ENCODE measurements at regions not wholly inside any gene's neighbourhood (a gene's known extent, or its start where the extent isn't known, plus 50 kb on each side); places are given as distances from the start of the nearest gene placed in this dataset.
"Not testable (repeated sequence)": the region's sequence is repeated elsewhere in the genome, so short reads cannot be mapped to it uniquely, and the experiment has no call there.

GRCh38 chr5:68685863-68686262 is 408.0 kb upstream of the SLC30A5 start:
- peaks cover 0 to 6% (median 0%) of the 10 kb centered on the region in 6 donors for H3K4me1 ChIP-seq
- H3K36me3 ChIP-seq, result no peaks in the 10 kb centered on the region
- intact Hi-C loops (cut with DNase I; ENCODE audit: low total_unique reads), result no loop called here
- peaks cover 0 to 4% (median 0%) of the 10 kb centered on the region in 7 donors for H3K27me3 ChIP-seq (replicated peaks in 1 of 7)
- no peak for DNase-seq
- H3K9me3 ChIP-seq, result peaks cover 0 to 5% (median 0%) of the 10 kb centered on the region in 8 donors
- TF ChIP-seq POLR2A (IDR thresholded peaks at IDR 0.05) (no peak), POLR2AphosphoS5 (IDR thresholded peaks at IDR 0.05) (no peak), CTCF (IDR thresholded peaks at IDR 0.05 in 8 of 11, conservative IDR thresholded peaks at IDR 0.05 in 3 of 11) (no peak)
- no peak overlapping the region for H3K27ac ChIP-seq
- 50 to 76% (median 55%) methylated on average over 1 of the region's 1 CpG for WGBS, 5 donors
- H3K4me3 ChIP-seq, result no peak overlapping the region

GRCh38 chr5:68688547-68688946 is 405.3 kb upstream of the SLC30A5 start:
- TF ChIP-seq CTCF (IDR thresholded peaks at IDR 0.05 in 8 of 11, conservative IDR thresholded peaks at IDR 0.05 in 3 of 11), result no peak
- TF ChIP-seq POLR2A (IDR thresholded peaks at IDR 0.05), result no peak
- TF ChIP-seq POLR2AphosphoS5 (IDR thresholded peaks at IDR 0.05), result no peak
- no peak for DNase-seq
- no peak overlapping the region for H3K27ac ChIP-seq
- H3K4me3 ChIP-seq, result no peak overlapping the region
- intact Hi-C loops (cut with DNase I; ENCODE audit: low total_unique reads), result no loop called here
- peaks cover 0 to 23% (median 12%) of the 10 kb centered on the region in 8 donors for H3K9me3 ChIP-seq
- peaks cover 0 to 2% (median 0%) of the 10 kb centered on the region in 6 donors for H3K4me1 ChIP-seq
- no peaks in the 10 kb centered on the region for H3K36me3 ChIP-seq
- no peaks in the 10 kb centered on the region for H3K27me3 ChIP-seq (replicated peaks in 1 of 7)
- WGBS, 5 donors, result 76 to 100% (median 82%) methylated on average over 1 of the region's 1 CpG

GRCh38 chr5:68689010-68689409 is 404.8 kb upstream of the SLC30A5 start:
- no peak for DNase-seq
- Histone ChIP-seq H3K4me1 (no peaks in the 10 kb centered on the region), H3K4me3 (no peak overlapping the region), H3K27ac (no peak overlapping the region), H3K36me3 (no peaks in the 10 kb centered on the region), H3K27me3 (replicated peaks in 1 of 7) (no peaks in the 10 kb centered on the region), H3K9me3 (peaks cover 0 to 23% (median 12%) of the 10 kb centered on the region in 8 donors)
- no peak for TF ChIP-seq POLR2A (IDR thresholded peaks at IDR 0.05)
- intact Hi-C loops (cut with DNase I; ENCODE audit: low total_unique reads), result no loop called here

- H3K27me3 ChIP-seq (replicated peaks in 1 of 7); H3K4me3 ChIP-seq; intact Hi-C loops (cut with DNase I; ENCODE audit: low total_unique reads); DNase-seq; H3K4me1 ChIP-seq; H3K36me3 ChIP-seq; H3K27ac ChIP-seq: not testable (repeated sequence)
- WGBS, 5 donors, result 81 to 91% (median 90%) methylated on average over 5 to 9 of the region's 9 CpGs
- peaks cover 0 to 23% (median 12%) of the 10 kb centered on the region in 8 donors for H3K9me3 ChIP-seq
Measured at GRCh38 chr5:68691874-68692273, 401.9 kb upstream of the SLC30A5 start.

GRCh38 chr5:68698025-68698940 is 395.5 kb upstream of the SLC30A5 start:
- H3K4me1 ChIP-seq, result no peaks in the 10 kb centered on the region
- no peaks in the 10 kb centered on the region for H3K36me3 ChIP-seq
- no peak for DNase-seq
- intact Hi-C loops (cut with DNase I; ENCODE audit: low total_unique reads), result no loop called here
- peaks cover 0 to 11% (median 0%) of the 10 kb centered on the region in 8 donors for H3K9me3 ChIP-seq
- 74 to 87% (median 81%) methylated on average over 4 of the region's 4 CpGs for WGBS, 5 donors
- H3K27me3 ChIP-seq (replicated peaks in 1 of 7), result no peaks in the 10 kb centered on the region
- no peak for TF ChIP-seq CTCF (IDR thresholded peaks at IDR 0.05 in 8 of 11, conservative IDR thresholded peaks at IDR 0.05 in 3 of 11)
- no peak for TF ChIP-seq POLR2A (IDR thresholded peaks at IDR 0.05)
- no peak for TF ChIP-seq POLR2AphosphoS5 (IDR thresholded peaks at IDR 0.05)
- no peak overlapping the region for H3K27ac ChIP-seq
- H3K4me3 ChIP-seq, result no peak overlapping the region
